ENCODE measurements at regions not wholly inside any gene's neighbourhood (a gene's known extent, or its start where the extent isn't known, plus 50 kb on each side); places are given as distances from the start of the nearest gene placed in this dataset.

DNA sequence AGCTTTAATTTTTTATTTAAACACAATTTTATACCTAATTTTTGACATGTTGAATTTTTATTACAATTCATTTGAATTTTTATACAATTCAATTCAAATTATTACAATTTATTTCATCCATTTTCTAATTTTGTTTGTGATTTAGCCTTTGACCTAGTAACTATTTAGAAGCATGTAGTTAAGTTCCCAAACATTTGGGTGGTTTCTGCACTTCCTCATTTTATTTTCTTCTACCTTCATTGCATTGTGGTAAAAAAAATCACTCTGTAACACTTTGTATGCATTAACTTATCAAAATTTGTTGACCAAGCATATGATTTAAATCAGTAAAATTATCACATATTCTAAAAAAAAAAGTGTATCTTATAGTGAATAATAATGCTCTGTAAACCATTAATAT is 928.9 kb downstream of the ARAP2 start:
- no peak for DNase-seq
- no peaks in the 10 kb centered on the region for H3K4me1 Mint-ChIP-seq
- no peaks in the 10 kb centered on the region for H3K36me3 Mint-ChIP-seq (ENCODE audit: low read depth)
- no peak overlapping the region for H3K4me3 Mint-ChIP-seq
- H3K27ac Mint-ChIP-seq, result no peak overlapping the region
- no peaks in the 10 kb centered on the region for H3K27me3 Mint-ChIP-seq
- no peaks in the 10 kb centered on the region for H3K9me3 Mint-ChIP-seq
- intact Hi-C loops (cut with micrococcal nuclease), result no loop called here

- intact Hi-C loops (cut with micrococcal nuclease), result no loop called here
- Mint-ChIP-seq H3K27me3 (no peaks in the 10 kb centered on the region), H3K9me3 (peaks cover 4% of the 10 kb centered on the region), H3K36me3 (ENCODE audit: low read depth) (no peaks in the 10 kb centered on the region), H3K27ac (no peak overlapping the region), H3K4me1 (no peaks in the 10 kb centered on the region), H3K4me3 (no peak overlapping the region)
- DNase-seq, result no peak
Observed at GRCh38 chr4:35325908-35326453, 918.3 kb downstream of the ARAP2 start.

- no peaks in the 10 kb centered on the region for H3K36me3 Mint-ChIP-seq (ENCODE audit: low read depth)
- no peaks in the 10 kb centered on the region for H3K4me1 Mint-ChIP-seq
- DNase-seq, result no peak
- H3K4me3 Mint-ChIP-seq, result no peak overlapping the region
- no peaks in the 10 kb centered on the region for H3K27me3 Mint-ChIP-seq
- no peaks in the 10 kb centered on the region for H3K9me3 Mint-ChIP-seq
- H3K27ac Mint-ChIP-seq, result no peak overlapping the region
- intact Hi-C loops (cut with micrococcal nuclease), result no loop called here
Observed at GRCh38 chr4:35342833-35343232, 901.5 kb downstream of the ARAP2 start.

DNA sequence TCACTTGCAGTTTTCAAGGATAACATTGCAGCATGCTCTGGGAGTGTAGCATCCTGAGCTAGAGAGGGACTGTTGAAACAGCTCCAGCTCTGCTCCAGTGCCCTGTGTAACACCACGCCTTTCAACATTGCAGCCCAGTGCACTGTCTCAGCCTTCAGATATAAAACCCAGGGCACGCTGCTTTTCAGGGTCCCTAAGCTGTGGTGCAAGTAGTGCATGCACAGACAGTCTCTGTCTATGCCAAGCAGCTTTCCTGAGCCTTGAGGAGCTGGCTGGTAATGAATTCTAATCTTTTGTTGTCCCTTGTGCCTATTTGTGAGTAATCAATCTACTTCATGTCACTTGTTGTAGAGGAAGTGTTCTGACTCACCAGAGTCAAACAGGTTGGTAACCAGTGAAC is 897.0 kb downstream of the ARAP2 start:
- intact Hi-C loops (cut with micrococcal nuclease), result no loop called here
- no peak for DNase-seq
- H3K27me3 Mint-ChIP-seq, result no peaks in the 10 kb centered on the region
- H3K27ac Mint-ChIP-seq, result no peak overlapping the region
- peaks cover 9% of the 10 kb centered on the region for H3K9me3 Mint-ChIP-seq
- H3K36me3 Mint-ChIP-seq (ENCODE audit: low read depth), result no peaks in the 10 kb centered on the region
- no peak overlapping the region for H3K4me3 Mint-ChIP-seq
- no peaks in the 10 kb centered on the region for H3K4me1 Mint-ChIP-seq

DNA sequence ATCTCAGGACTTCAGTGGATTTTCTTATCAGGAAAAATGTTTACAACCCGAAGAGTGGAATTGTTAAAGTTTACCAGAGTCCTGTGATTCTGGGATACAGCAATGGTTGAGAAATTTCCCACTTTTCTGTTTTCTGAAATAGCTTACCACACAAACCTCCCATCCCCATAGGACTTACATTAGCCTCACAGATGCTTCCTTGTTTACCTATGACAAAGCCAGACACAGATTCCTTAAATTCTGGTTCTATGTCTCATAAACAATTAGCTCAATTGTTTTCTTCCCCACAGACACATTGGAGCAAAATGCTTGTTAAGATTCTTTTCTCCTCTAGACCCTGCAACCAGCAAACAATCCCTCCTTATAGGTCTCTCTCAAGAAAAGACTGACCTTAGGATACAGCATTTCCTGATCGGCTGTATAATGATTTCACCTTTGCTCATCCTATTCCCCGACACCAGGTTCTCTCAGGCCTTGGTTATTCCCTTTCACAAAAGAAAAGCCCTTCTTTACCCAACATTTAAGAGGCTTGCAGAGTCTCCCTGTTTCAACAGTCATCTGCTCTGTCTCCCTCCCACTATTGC is 886.2 kb downstream of the ARAP2 start:
- H3K9me3 Mint-ChIP-seq, result peaks cover 7% of the 10 kb centered on the region
- H3K36me3 Mint-ChIP-seq (ENCODE audit: low read depth), result no peaks in the 10 kb centered on the region
- intact Hi-C loops (cut with micrococcal nuclease), result no loop called here
- no peaks in the 10 kb centered on the region for H3K27me3 Mint-ChIP-seq
- H3K4me3 Mint-ChIP-seq, result no peak overlapping the region
- no peaks in the 10 kb centered on the region for H3K4me1 Mint-ChIP-seq
- DNase-seq, result no peak
- H3K27ac Mint-ChIP-seq, result no peak overlapping the region

DNA sequence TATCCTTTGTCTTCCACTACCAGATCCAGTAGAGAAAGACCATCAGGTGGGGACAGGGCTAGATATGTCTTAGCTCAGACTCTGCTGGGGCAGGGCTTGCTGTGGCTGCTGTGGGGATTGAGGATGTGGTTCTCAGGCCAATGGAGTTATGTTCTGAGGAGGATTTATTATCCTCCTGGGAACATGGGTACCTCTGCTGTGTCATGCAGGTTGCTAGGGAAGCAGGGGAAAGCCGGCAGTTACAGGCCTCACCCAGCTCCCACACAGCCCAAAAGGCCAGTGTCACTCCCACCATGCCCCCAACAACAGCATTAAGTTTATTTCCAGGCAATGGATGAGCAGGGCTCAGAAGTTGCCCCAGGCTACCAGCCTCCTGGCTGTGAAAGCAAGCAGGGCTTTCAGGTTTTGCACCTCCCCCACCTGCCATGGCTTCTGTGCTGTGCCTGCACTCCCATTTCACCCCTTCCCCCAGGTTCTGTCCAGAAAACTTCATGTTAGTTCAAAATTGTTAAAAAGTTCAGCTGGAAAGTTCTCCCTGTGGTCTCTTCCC is 879.9 kb downstream of the ARAP2 start:
- H3K4me1 Mint-ChIP-seq, result no peaks in the 10 kb centered on the region
- no peak overlapping the region for H3K4me3 Mint-ChIP-seq
- peaks cover 3% of the 10 kb centered on the region for H3K9me3 Mint-ChIP-seq
- no peaks in the 10 kb centered on the region for H3K36me3 Mint-ChIP-seq (ENCODE audit: low read depth)
- intact Hi-C loops (cut with micrococcal nuclease), result no loop called here
- H3K27me3 Mint-ChIP-seq, result no peaks in the 10 kb centered on the region
- no peak for DNase-seq
- no peak overlapping the region for H3K27ac Mint-ChIP-seq

DNA sequence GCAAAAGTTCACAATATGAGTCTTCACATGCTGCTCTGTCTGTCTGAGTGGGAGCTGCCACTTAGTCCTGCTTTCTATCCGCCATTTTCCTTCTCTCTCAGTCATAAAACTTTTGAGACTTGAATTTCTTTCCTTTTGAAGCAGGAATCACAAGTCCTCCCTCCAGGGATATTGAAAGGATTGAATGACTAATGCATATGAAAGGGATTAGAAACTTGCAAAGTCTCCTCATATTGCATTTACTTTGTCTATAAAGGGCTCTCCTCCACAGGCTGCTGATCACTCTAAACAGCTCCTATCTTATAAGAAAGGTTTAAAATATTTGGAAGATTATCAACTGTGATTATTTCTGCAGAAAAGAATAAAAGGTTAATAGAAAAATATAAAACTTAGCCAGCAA is 879.1 kb downstream of the ARAP2 start:
- no peak for DNase-seq
- Mint-ChIP-seq H3K9me3 (peaks cover 3% of the 10 kb centered on the region), H3K36me3 (ENCODE audit: low read depth) (no peaks in the 10 kb centered on the region), H3K4me3 (no peak overlapping the region), H3K27ac (no peak overlapping the region), H3K4me1 (no peaks in the 10 kb centered on the region), H3K27me3 (no peaks in the 10 kb centered on the region)
- intact Hi-C loops (cut with micrococcal nuclease), result no loop called here

DNA sequence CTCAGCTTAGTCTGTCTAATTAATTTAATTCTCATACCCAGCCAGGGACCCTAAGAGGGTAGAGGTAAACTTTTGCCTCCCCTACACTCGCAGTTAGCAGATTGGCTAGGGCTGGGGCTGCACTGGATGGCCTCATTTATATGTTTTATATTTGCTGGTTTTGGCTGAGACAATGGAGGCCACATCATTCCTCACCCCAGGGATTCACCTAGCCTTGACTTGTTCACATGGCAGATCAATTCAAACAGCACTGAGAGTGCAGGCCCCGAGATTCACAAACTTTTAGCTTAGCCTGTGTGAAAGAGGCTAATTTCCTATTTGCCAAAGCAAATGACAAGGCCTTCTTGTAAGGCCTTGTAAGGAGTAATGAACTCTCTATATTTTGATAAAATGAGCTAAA is 844.4 kb downstream of the ARAP2 start:
- Mint-ChIP-seq H3K27me3 (no peaks in the 10 kb centered on the region), H3K4me1 (no peaks in the 10 kb centered on the region), H3K4me3 (no peak overlapping the region), H3K27ac (no peak overlapping the region), H3K36me3 (ENCODE audit: low read depth) (no peaks in the 10 kb centered on the region), H3K9me3 (no peaks in the 10 kb centered on the region)
- DNase-seq, result no peak
- intact Hi-C loops (cut with micrococcal nuclease), result no loop called here

DNA sequence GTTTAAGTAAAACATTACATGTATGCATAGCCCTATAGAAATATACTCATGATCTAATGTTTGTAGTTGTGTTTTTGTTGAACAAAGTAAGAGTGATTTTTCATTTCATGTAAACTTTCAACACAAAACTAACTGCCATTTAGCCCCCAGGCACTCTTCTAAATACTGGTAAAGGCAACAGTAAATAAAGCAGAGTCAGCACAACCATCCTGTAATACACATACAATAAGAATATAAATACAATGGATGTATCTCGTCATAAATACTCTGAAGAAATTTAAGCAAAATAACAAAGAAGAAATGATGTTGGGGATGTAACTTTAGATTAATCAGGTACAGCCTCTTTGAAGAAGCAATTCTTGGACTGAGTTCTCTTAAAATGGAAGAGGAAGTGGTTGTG is 821.2 kb downstream of the ARAP2 start:
- Mint-ChIP-seq H3K36me3 (ENCODE audit: low read depth) (no peaks in the 10 kb centered on the region), H3K27ac (no peak overlapping the region), H3K4me1 (no peaks in the 10 kb centered on the region), H3K27me3 (no peaks in the 10 kb centered on the region), H3K9me3 (no peaks in the 10 kb centered on the region), H3K4me3 (no peak overlapping the region)
- intact Hi-C loops (cut with micrococcal nuclease), result no loop called here
- no peak for DNase-seq

- Mint-ChIP-seq H3K27ac (no peak overlapping the region), H3K36me3 (ENCODE audit: low read depth) (no peaks in the 10 kb centered on the region), H3K27me3 (no peaks in the 10 kb centered on the region), H3K4me3 (no peak overlapping the region), H3K9me3 (peaks cover 11% of the 10 kb centered on the region), H3K4me1 (no peaks in the 10 kb centered on the region)
- DNase-seq, result no peak
- intact Hi-C loops (cut with micrococcal nuclease), result no loop called here
Observed at GRCh38 chr4:35447474-35447873, 796.8 kb downstream of the ARAP2 start.

DNA sequence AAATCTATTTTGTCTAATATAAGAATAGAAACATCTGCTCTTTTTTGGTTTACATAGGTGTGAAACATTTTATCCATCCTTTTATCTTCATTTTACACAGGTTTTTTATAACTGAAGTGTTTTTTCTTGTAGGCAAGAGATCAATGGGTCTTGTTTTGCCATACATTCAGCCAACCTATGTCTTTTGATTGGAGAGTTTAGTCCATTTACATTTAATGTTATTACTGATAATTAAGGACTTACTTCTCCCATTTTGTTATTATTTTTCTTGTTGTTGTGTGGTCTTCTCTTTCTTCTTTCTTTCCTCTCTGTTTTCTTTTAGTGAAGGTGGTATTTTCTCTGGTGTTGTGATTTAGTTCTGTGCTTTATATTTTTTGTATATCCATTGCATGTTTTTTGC is 785.3 kb downstream of the ARAP2 start:
- no peak overlapping the region for H3K4me3 Mint-ChIP-seq
- peaks cover 3% of the 10 kb centered on the region for H3K9me3 Mint-ChIP-seq

GRCh38 chr4:35461931-35462659 is 782.2 kb downstream of the ARAP2 start:
- no peaks in the 10 kb centered on the region for H3K36me3 Mint-ChIP-seq (ENCODE audit: low read depth)
- H3K4me1 Mint-ChIP-seq, result no peaks in the 10 kb centered on the region
- no peaks in the 10 kb centered on the region for H3K27me3 Mint-ChIP-seq
- H3K4me3 Mint-ChIP-seq, result no peak overlapping the region
- DNase-seq, result no peak
- no peak overlapping the region for H3K27ac Mint-ChIP-seq
- intact Hi-C loops (cut with micrococcal nuclease), result no loop called here
- H3K9me3 Mint-ChIP-seq, result peaks cover 3% of the 10 kb centered on the region

More for the DNA sequence above, 785.3 kb downstream of the ARAP2 start:
- intact Hi-C loops (cut with micrococcal nuclease), result no loop called here
- Mint-ChIP-seq H3K36me3 (ENCODE audit: low read depth) (no peaks in the 10 kb centered on the region), H3K27me3 (no peaks in the 10 kb centered on the region), H3K4me1 (no peaks in the 10 kb centered on the region), H3K27ac (no peak overlapping the region)
- no peak for DNase-seq

DNA sequence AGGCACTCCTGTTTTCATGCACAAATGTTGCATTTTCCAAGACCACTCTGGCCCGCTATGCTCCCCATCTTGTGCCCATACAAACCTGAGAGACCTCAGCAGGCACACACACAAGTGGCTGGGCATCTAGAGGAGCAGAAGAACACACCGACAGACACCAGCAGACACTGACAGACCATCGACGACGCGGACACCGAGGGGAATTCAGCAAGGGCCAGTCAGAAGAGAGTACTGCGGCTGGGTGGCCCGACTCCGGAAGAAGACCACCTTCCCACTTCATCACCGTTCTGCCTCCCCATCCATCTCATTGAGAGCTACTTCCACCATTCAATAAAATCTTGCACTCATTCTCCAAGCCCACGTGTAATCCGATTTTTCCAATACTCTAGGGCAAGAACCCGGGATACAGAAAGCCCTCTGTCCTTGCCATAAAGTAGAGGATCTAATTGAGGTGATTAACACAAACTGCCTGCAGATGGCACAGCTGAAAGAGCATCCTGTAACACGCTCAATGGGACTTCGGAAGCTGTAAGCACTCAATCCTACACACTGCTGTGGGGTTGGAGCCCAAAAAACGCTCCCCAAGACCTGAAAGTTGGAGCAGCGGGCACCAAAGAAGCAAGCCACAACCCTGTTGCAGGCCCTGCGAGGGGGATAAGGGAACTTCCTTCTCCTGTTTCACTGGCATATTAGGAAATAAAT is 780.9 kb downstream of the ARAP2 start:
- intact Hi-C loops (cut with micrococcal nuclease), result no loop called here
- DNase-seq, result no peak
- Mint-ChIP-seq H3K27ac (no peak overlapping the region), H3K36me3 (ENCODE audit: low read depth) (no peaks in the 10 kb centered on the region), H3K4me3 (no peak overlapping the region), H3K4me1 (no peaks in the 10 kb centered on the region), H3K27me3 (no peaks in the 10 kb centered on the region), H3K9me3 (peaks cover 3% of the 10 kb centered on the region)

GRCh38 chr4:35464964-35465528 is 779.3 kb downstream of the ARAP2 start:
- no peak for DNase-seq
- H3K27ac Mint-ChIP-seq, result no peak overlapping the region
- no peaks in the 10 kb centered on the region for H3K36me3 Mint-ChIP-seq (ENCODE audit: low read depth)
- no peaks in the 10 kb centered on the region for H3K4me1 Mint-ChIP-seq
- no peak overlapping the region for H3K4me3 Mint-ChIP-seq
- H3K9me3 Mint-ChIP-seq, result no peaks in the 10 kb centered on the region
- intact Hi-C loops (cut with micrococcal nuclease), result no loop called here
- H3K27me3 Mint-ChIP-seq, result no peaks in the 10 kb centered on the region
